ENCODE measurements at regions not wholly inside any gene's neighbourhood (a gene's known extent, or its start where the extent isn't known, plus 50 kb on each side); places are given as distances from the start of the nearest gene placed in this dataset.

- TF ChIP-seq POLR2A (IDR thresholded peaks at IDR 0.05; ENCODE audit: low read depth, low read length) = no peak
- TF ChIP-seq, protein P1, sequence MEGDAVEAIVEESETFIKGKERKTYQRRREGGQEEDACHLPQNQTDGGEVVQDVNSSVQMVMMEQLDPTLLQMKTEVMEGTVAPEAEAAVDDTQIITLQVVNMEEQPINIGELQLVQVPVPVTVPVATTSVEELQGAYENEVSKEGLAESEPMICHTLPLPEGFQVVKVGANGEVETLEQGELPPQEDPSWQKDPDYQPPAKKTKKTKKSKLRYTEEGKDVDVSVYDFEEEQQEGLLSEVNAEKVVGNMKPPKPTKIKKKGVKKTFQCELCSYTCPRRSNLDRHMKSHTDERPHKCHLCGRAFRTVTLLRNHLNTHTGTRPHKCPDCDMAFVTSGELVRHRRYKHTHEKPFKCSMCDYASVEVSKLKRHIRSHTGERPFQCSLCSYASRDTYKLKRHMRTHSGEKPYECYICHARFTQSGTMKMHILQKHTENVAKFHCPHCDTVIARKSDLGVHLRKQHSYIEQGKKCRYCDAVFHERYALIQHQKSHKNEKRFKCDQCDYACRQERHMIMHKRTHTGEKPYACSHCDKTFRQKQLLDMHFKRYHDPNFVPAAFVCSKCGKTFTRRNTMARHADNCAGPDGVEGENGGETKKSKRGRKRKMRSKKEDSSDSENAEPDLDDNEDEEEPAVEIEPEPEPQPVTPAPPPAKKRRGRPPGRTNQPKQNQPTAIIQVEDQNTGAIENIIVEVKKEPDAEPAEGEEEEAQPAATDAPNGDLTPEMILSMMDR (conservative IDR thresholded peaks at IDR 0.05; ENCODE audit: low read depth, low read length) = no peak
- TF ChIP-seq SMC3 (IDR thresholded peaks at IDR 0.05; ENCODE audit: low read depth, low read length) = no peak
- no peak for TF ChIP-seq MXI1 (IDR thresholded peaks at IDR 0.05; ENCODE audit: borderline replicate concordance, low read depth, low read length)
- TF ChIP-seq CHD1 (IDR thresholded peaks at IDR 0.05; ENCODE audit: low read depth, low read length) = no peak
- TF ChIP-seq, protein P2, sequence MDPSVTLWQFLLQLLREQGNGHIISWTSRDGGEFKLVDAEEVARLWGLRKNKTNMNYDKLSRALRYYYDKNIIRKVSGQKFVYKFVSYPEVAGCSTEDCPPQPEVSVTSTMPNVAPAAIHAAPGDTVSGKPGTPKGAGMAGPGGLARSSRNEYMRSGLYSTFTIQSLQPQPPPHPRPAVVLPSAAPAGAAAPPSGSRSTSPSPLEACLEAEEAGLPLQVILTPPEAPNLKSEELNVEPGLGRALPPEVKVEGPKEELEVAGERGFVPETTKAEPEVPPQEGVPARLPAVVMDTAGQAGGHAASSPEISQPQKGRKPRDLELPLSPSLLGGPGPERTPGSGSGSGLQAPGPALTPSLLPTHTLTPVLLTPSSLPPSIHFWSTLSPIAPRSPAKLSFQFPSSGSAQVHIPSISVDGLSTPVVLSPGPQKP (IDR thresholded peaks at IDR 0.05; ENCODE audit: borderline replicate concordance, low read depth, low read length) = no peak
- no peak for TF ChIP-seq MAFK (IDR thresholded peaks at IDR 0.05; ENCODE audit: low read depth, low read length)
- no peak for TF ChIP-seq MAZ (IDR thresholded peaks at IDR 0.05; ENCODE audit: borderline replicate concordance, low read depth, low read length)
Measured at GRCh38 chr16:65278874-65279273, 157.0 kb upstream of the CDH11 start.
